Right kidney (tissue), 1 donor: ENCODE measurements at regions not wholly inside any gene's neighbourhood (a gene's known extent, or its start where the extent isn't known, plus 50 kb on each side); places are given as distances from the start of the nearest gene placed in this dataset.

Source experiments
- DNase-seq: peaks from one replicate; pipeline ENCODE4 v3.0.0-alpha.2; 2016

- no peak for DNase-seq
Measured at GRCh38 chr1:170460414-170461155, 71.4 kb upstream of the GORAB start.

GRCh38 chr1:170461291-170461747 is 70.6 kb upstream of the GORAB start:
- no peak for DNase-seq

GRCh38 chr1:170461762-170462384 is 70.1 kb upstream of the GORAB start:
- no peak for DNase-seq

- no peak for DNase-seq
Measured at GRCh38 chr1:170470121-170470520, 61.8 kb upstream of the GORAB start.

- no peak for DNase-seq
Measured at GRCh38 chr1:170471398-170472053, 60.4 kb upstream of the GORAB start.

GRCh38 chr1:170481000-170481399 is 51.0 kb upstream of the GORAB start:
- no peak for DNase-seq
